ENCODE measurements at regions not wholly inside any gene's neighbourhood (a gene's known extent, or its start where the extent isn't known, plus 50 kb on each side); places are given as distances from the start of the nearest gene placed in this dataset.

- no peak for TF ChIP-seq CTCF (IDR thresholded peaks at IDR 0.05)
Observed at GRCh38 chr10:30528429-30528786, 94.4 kb downstream of the MAP3K8 start.

DNA sequence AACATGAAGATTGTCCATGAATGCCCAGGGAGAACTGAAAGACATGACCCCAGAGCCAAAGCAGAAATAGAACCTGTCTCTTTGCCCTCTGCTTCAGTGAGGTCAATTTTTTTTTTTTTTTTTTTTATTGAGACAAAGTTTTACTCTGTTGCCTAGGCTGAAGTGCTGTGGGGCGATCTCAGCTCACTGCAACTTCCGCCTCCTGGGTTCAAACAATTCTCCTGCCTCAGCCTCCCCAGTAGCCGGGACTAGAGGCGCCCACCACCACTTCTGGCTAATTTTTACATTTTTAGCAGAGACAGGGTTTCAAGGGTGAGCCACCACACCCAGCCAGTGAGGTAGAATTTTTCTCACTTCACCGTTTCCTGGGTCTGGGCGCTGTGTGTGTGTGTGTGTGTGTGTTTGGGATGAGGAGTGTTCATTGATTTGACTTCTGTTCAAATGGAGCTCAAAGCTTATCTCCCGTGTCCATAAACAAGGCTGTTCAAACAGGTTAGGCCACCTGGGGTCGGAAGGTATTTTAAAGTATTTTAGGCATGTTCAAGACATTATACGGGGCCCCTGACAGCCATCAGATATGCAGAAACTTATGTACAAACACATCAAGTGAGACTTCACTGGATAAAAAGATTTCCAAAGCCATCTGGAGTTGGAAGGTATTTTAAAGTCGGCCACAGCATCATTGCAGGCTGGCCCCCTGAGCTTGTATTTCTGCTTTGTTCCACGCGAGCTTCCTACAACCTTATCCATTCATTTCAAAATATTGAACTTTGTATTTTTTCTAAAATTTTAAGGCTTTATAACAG is 93.8 kb downstream of the MAP3K8 start:
- no peak for TF ChIP-seq CTCF (IDR thresholded peaks at IDR 0.05)

DNA sequence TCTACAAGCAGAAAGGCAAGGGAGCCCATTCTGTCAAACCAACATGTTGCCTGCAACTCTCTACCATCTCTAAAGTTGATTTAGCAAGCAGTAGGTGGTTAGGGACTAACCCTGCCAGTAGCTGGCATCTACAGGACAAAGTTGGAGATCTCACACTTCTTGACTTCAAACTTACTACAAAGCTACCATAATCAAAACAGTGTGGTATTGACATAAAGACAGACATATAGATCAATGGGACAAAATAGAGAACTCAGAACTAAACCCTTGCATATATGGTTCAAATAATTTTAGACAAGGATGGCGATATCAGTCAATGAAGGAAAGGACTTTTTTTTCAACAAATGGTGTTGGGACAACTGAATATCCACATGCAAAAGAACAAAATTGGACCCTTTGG is 84.9 kb downstream of the MAP3K8 start:
- no peak for TF ChIP-seq CTCF (IDR thresholded peaks at IDR 0.05)

All from LNCAP (cell line).